ENCODE measurements at regions not wholly inside any gene's neighbourhood (a gene's known extent, or its start where the extent isn't known, plus 50 kb on each side); places are given as distances from the start of the nearest gene placed in this dataset.

DNA sequence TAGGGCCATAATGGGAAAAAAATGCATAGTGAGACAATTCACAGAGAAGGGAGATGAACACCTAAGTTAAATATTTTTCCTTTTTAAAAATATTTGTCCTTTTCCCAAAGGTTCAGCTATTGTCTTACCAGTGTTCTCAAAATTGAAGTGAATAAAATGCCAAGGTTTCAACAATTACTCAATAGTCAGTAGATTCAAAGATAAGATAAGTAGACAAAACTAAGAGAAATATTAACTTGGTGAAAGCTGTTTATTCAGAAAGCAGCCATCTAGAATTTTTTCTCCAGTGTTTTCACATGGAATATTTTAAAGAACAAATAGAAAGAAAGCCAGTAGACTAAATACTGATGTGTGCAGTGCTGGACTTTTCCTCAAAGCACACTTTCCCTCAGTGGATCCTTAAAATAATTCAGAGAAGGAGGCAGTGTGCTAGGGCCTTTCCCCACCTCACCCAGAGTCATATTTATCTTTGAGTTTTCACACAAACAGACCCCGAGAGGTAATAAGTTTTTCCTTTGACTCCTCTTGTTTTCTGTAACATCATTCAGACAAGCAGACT, 144.5 kb upstream of the PLEKHG7 start:
- TF ChIP-seq CTCF (IDR thresholded peaks at IDR 0.05; ENCODE audit: partially characterized antibody, unreplicated experiment) = no peak
- Mint-ChIP-seq H3K27me3 (ENCODE audit: unreplicated experiment) (no peaks in the 10 kb centered on the region), H3K27ac (ENCODE audit: unreplicated experiment) (no peak overlapping the region), H3K9me3 (ENCODE audit: unreplicated experiment) (peaks cover 3% of the 10 kb centered on the region), H3K36me3 (ENCODE audit: unreplicated experiment) (no peaks in the 10 kb centered on the region), H3K4me1 (ENCODE audit: low read depth, unreplicated experiment) (peaks cover 6% of the 10 kb centered on the region), H3K4me3 (ENCODE audit: unreplicated experiment) (no peak overlapping the region)
- DNase-seq = no peak

GRCh38 chr12:92557422-92557724, 145.4 kb upstream of the PLEKHG7 start:
- Mint-ChIP-seq H3K4me1 (ENCODE audit: low read depth, unreplicated experiment) (peaks cover 6% of the 10 kb centered on the region), H3K27ac (ENCODE audit: unreplicated experiment) (no peak overlapping the region), H3K9me3 (ENCODE audit: unreplicated experiment) (peaks cover 3% of the 10 kb centered on the region), H3K27me3 (ENCODE audit: unreplicated experiment) (no peaks in the 10 kb centered on the region), H3K4me3 (ENCODE audit: unreplicated experiment) (no peak overlapping the region), H3K36me3 (ENCODE audit: unreplicated experiment) (no peaks in the 10 kb centered on the region)
- no peak for TF ChIP-seq CTCF (IDR thresholded peaks at IDR 0.05; ENCODE audit: partially characterized antibody, unreplicated experiment)
- DNase-seq = no peak

DNA sequence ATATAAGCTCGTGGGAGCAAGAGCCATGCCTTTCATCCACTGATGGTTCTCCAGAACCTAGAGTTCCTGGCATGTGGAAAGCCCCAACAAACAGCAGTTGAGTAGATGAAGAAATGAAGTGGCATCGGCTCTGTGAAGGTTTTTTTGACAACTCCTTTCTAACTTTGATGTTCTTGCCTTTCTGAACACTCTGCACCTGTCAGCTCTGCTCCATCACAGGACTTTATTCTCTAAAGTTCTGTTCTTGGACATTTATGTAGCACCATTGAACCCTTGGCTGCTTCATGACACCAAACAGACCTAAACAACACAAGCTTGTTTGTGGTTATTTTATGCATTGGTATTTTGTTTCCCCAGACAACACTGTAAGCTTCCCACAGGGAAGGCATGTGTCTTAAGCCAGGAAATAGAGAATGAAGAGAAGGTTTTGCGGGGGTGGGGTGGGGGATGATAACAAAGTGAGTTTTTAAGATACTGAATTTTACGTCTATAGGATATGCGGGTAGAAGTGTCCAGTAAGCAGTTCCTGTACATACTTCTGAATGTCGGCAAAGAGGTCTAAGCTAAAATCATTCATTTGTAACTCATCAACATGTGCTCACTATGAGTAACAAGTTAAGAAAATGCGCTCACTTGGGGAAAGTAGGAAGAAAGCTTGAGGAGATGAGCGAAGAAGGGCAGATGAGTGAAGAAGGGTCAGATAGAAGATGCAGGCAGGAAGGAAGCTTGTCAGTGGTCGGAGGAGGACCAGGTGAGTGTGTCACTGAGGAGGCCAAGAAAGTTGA, 146.0 kb upstream of the PLEKHG7 start:
- no peak for DNase-seq
- Mint-ChIP-seq H3K4me1 (ENCODE audit: low read depth, unreplicated experiment) (peaks cover 6% of the 10 kb centered on the region), H3K36me3 (ENCODE audit: unreplicated experiment) (no peaks in the 10 kb centered on the region), H3K4me3 (ENCODE audit: unreplicated experiment) (no peak overlapping the region), H3K9me3 (ENCODE audit: unreplicated experiment) (peaks cover 3% of the 10 kb centered on the region), H3K27me3 (ENCODE audit: unreplicated experiment) (no peaks in the 10 kb centered on the region), H3K27ac (ENCODE audit: unreplicated experiment) (no peak overlapping the region)
- no peak for TF ChIP-seq CTCF (IDR thresholded peaks at IDR 0.05; ENCODE audit: partially characterized antibody, unreplicated experiment)

- no peak for TF ChIP-seq CTCF (IDR thresholded peaks at IDR 0.05; ENCODE audit: partially characterized antibody, unreplicated experiment)
- Mint-ChIP-seq H3K27ac (ENCODE audit: unreplicated experiment) (no peak overlapping the region), H3K4me1 (ENCODE audit: low read depth, unreplicated experiment) (peaks cover 6% of the 10 kb centered on the region), H3K4me3 (ENCODE audit: unreplicated experiment) (no peak overlapping the region), H3K27me3 (ENCODE audit: unreplicated experiment) (no peaks in the 10 kb centered on the region), H3K9me3 (ENCODE audit: unreplicated experiment) (peaks cover 3% of the 10 kb centered on the region), H3K36me3 (ENCODE audit: unreplicated experiment) (no peaks in the 10 kb centered on the region)
- DNase-seq = no peak
Measured at GRCh38 chr12:92556141-92556540, 146.6 kb upstream of the PLEKHG7 start.
